LoVo (cell line): ENCODE measurements at regions not wholly inside any gene's neighbourhood (a gene's known extent, or its start where the extent isn't known, plus 50 kb on each side); places are given as distances from the start of the nearest gene placed in this dataset.
"Not testable (repeated sequence)": the region's sequence is repeated elsewhere in the genome, so short reads cannot be mapped to it uniquely, and the experiment has no call there.

Experiments
- DNase-seq: peaks from one replicate; pipeline ENCODE4 v3.0.0-alpha.2; 2016; ENCODE audit warnings: low spot score

DNA sequence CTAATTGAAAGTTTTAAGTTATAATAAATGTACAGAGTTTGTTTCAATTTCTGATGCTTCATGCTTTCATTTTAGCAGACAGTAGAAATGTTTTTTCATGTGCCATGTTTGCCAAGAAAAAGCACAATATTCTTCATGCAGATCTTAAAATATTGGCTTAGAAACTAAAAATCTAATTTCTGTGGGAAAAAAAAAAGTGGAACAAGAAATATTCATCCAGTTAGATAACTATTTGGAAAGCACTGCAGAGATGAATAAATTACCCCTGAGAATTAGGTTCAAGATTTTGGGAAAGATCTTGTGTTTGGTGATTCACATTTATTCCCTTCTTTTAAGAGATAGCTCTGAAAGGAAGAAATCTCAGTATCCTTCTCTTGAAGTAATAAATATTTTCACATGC, 912.5 kb downstream of the C4orf33 start:
- no peak for DNase-seq

DNA sequence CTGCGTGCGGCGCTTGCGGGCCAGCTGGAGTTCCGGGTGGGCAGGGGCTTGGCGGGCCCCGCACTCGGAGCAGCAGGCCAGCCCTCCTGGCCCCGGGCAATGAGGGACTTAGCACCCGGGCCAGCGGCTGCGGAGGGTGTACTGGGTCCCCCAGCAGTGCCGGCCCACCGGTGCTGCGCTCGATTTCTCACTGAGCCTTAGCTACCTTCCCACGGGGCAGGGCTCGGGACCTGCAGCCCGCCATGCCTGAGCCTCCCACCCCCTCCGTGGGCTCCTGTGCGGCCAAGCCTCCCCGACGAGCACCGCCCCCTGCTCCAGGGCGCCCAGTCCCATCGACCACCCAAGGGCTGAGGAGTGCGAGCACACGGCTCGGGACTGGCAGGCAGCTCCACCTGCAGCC, 916.9 kb downstream of the C4orf33 start:
- not testable (repeated sequence) for DNase-seq

GRCh38 chr4:130021706-130022105, 925.8 kb downstream of the C4orf33 start:
- no peak for DNase-seq

- no peak for DNase-seq
Measured at GRCh38 chr4:130023088-130023487, 927.1 kb downstream of the C4orf33 start.

- no peak for DNase-seq
Measured at GRCh38 chr4:130025701-130026100, 929.7 kb downstream of the C4orf33 start.

DNA sequence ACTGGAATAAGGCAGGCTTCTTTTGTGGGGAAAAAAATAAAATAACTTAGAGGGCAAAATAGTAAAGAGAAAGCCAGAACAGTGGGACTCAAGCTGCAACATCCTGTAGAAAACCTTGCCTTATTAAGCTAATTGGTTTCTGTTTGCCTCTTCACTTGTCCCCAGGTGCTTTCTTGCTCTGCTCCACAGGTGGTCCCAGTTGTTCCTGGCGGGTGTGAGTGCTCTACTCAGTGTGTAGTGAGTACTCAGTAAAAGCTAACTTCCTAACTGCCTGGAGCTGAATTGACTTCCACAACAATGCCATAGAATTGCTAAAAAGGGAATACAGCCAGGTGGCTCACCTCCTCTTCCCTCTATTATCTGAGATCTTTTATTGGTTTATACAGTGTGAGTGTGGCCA, 930.2 kb downstream of the C4orf33 start:
- no peak for DNase-seq

DNA sequence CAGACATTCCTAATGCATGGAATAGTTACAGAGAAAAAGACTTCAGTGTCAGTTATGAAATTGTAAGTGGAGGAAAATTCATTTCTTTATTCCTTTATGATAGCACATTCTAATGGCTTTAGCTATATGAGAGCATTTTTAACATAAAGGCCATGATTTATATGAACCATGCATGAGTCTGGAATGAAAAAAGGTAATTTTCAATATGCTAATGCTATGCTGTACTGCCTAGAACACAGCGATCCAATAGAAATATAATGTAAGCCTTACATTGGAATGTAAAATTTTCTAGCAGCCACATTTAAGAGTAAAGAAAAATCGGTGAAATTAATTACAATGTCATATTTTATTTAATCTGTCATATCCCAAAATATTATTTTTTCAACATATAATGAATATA, 932.0 kb downstream of the C4orf33 start:
- no peak for DNase-seq

DNA sequence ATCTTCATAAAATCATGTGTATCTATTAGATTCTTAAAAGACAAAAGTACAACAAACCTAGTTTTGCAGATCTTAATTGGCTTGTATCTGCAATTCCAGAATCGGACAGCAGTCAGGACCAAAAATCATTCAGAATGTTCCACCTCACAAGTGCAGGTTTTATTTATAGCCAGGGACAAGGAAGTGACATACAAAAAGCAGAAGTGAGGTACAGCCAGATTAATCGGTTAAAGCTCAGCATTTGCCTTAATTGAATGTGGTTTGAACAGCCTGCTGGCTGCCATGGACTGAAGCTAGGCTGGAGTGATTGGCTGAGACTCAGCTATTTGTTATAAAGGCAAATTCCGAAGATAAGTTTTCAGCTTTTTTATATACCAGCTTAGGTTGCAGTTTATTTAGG, 932.6 kb downstream of the C4orf33 start:
- DNase-seq, result no peak

DNA sequence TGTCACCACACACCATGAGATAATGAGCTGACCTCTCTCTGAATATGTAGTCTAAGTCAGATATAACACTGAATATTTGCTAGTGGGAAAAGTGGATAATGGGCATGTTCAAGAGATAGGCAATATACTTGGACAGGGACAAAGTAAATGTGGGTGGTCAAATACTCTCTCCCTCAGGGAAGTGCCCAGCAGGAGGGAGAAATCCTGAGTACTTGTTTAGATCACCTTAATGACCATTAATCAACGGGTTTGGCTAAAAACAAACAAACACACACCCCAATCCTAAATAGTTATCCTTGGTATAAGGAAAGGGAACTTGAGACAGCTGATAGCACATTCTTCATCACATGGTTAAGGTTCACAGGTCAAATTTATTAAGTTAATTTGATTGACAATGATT, 933.5 kb downstream of the C4orf33 start:
- DNase-seq, result no peak

DNA sequence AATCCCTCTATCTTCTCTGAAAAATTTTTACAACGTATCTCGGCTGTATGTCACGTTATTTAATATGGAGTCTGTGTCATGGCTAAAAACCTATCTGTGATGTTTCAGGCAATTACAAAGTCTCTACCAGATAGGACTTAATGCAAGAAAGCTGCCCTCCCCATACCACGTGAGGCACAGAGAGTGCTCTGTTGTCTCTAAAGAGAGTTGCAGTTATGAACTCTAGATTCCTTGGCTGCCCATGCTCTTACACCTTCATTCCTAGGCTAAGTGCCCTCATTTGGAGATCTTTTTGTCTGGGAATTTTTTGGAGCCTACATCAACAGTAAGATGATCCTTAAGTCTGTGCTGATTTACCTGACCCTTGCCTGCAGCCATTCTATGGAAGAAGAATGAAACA, 935.9 kb downstream of the C4orf33 start:
- no peak for DNase-seq

- not testable (repeated sequence) for DNase-seq
Measured at GRCh38 chr4:130033657-130034056, 937.7 kb downstream of the C4orf33 start.

DNA sequence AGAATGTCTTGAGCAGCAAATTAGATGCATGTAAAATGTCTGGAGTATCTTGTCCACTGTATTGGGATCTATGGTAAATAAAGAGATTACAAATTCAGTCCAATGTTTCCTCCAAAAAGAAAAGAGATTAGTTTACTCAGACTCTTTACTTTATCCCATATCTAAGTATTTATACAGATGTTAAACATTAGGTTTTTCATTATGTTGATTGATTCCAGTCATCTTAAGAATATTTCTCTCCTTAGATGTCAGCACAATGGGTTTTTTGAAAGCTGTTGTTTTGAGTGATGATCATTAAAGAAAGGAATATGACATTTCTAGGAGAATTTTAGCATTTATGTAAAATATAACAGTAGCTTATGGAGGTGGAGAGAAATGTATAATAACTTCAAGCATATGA, 938.9 kb downstream of the C4orf33 start:
- no peak for DNase-seq

GRCh38 chr4:130035391-130035790, 939.4 kb downstream of the C4orf33 start:
- DNase-seq, result no peak

GRCh38 chr4:130037866-130038265, 941.9 kb downstream of the C4orf33 start:
- not testable (repeated sequence) for DNase-seq

- not testable (repeated sequence) for DNase-seq
Measured at GRCh38 chr4:130038540-130038939, 942.6 kb downstream of the C4orf33 start.

DNA sequence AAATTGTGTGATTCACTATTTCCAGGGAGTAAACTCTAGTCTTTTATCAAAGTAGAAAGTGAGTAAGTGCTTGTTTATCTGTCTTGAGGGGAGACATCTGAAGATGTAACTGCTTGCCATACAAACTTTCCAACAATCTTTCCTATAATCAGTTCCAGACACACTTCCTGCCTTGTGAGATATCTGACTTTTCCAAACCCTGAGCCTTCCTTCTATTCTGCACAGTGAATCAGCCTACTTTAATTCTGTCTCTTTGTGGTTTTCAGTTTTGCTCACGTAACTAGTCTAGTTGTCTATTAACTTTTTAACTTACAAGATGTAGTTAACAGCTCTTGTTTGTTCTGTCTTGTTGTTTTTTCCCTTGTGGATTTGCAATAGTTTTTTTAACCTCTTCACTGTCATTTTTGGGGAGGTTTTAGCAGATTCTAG, 947.8 kb downstream of the C4orf33 start:
- no peak for DNase-seq

- no peak for DNase-seq
Measured at GRCh38 chr4:130044788-130045531, 949.0 kb downstream of the C4orf33 start.

DNA sequence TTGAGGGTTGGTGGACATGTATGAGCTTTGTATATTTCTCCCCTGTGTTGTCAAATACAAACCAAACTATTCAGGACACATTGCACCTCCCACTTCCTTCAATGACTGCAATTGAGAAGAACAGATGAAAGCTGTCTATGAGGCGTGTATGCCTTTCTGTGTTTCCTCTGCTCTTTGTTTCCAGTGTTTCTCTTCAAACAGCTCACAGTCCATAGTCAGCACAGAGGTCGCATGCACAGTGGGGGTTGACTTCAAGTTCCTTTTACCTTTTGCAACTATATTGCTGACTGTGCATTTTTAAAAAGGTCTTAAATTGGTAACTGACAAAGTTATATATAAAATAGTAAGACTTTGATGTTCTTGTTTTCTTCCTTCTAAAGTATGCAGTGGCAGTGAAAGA, 957.8 kb downstream of the C4orf33 start:
- no peak for DNase-seq

- no peak for DNase-seq
Measured at GRCh38 chr4:130054908-130055307, 959.0 kb downstream of the C4orf33 start.

DNA sequence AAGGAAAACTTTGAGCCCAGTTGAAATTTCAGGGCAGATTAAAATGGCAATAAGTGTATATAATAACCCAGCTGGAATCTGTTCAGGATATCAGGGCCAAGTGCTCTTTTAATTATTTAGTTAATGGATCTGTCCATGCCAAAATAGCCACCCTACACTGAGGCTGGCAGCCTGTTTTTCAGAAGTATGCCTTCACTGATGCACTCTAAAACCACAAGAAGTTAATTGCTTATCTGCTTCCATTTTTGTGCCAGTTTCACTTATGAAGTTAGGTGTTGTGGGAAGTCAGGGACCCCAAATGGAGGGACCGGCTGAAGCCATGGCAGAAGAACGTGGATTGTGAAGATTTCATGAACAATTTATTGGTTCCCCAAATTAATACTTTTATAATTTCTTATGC, 960.3 kb downstream of the C4orf33 start:
- DNase-seq, result no peak

DNA sequence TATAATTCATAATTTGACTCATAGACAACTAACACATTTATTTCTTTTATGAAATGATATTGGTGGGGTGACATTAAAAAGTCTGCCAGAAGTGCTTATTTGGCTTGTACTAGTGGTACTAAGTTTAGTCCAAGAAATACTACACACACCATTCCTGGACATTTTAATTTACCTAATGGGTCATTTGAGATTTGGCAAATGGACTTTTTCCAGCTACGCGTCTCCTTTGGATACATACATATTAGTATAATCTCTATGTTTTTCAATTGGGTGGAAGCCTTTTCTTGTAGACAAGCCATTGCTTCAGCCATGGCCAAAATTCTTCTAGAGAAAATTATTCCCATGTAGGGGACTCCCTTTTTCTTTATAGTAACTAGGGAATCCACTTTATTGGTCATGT, 968.5 kb downstream of the C4orf33 start:
- no peak for DNase-seq

GRCh38 chr4:130067419-130067818, 971.5 kb downstream of the C4orf33 start:
- DNase-seq, result no peak

GRCh38 chr4:130068072-130068471, 972.1 kb downstream of the C4orf33 start:
- DNase-seq, result no peak

- DNase-seq, result no peak
Measured at GRCh38 chr4:130071746-130072145, 975.8 kb downstream of the C4orf33 start.
